ENCODE measurements at regions not wholly inside any gene's neighbourhood (a gene's known extent, or its start where the extent isn't known, plus 50 kb on each side); places are given as distances from the start of the nearest gene placed in this dataset.
"Not testable (repeated sequence)": the region's sequence is repeated elsewhere in the genome, so short reads cannot be mapped to it uniquely, and the experiment has no call there.

DNA sequence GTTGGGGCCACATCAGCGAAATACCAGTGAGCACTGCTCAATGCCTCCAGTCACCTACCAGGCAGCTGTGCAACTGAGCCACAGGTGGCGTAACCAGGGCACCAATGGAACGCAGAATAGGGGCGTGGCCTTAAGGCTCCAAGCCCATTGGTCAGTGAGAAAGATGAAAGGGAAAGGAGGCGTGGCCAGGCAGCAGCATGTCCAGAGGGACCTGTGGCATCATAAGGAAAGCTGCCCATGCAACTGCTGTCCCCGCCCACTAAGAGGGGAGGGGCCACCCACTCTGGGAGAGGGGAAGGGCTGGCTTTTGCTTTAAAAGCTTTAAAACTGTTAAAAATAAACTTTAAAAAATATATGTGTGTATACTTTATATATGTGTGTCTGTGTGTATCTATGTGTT lies 84.0 kb upstream of the ZSCAN2 start:
- TF ChIP-seq, protein P1, sequence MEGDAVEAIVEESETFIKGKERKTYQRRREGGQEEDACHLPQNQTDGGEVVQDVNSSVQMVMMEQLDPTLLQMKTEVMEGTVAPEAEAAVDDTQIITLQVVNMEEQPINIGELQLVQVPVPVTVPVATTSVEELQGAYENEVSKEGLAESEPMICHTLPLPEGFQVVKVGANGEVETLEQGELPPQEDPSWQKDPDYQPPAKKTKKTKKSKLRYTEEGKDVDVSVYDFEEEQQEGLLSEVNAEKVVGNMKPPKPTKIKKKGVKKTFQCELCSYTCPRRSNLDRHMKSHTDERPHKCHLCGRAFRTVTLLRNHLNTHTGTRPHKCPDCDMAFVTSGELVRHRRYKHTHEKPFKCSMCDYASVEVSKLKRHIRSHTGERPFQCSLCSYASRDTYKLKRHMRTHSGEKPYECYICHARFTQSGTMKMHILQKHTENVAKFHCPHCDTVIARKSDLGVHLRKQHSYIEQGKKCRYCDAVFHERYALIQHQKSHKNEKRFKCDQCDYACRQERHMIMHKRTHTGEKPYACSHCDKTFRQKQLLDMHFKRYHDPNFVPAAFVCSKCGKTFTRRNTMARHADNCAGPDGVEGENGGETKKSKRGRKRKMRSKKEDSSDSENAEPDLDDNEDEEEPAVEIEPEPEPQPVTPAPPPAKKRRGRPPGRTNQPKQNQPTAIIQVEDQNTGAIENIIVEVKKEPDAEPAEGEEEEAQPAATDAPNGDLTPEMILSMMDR (IDR thresholded peaks at IDR 0.05): not testable (repeated sequence)
- TF ChIP-seq POLR2AphosphoS5 (IDR thresholded peaks at IDR 0.05); EP300 (IDR thresholded peaks at IDR 0.05); POLR2A (IDR thresholded peaks at IDR 0.05; ENCODE audit: low read depth): not testable (repeated sequence)
